ENCODE measurements at regions not wholly inside any gene's neighbourhood (a gene's known extent, or its start where the extent isn't known, plus 50 kb on each side); places are given as distances from the start of the nearest gene placed in this dataset.

- Histone ChIP-seq H3K9me3 (no peaks in the 10 kb centered on the region), H3K27ac (peak overlapping the region; percentile 79), H3K36me3 (no peaks in the 10 kb centered on the region), H3K4me1 (peaks cover 33% of the 10 kb centered on the region), H3K27me3 (no peaks in the 10 kb centered on the region), H3K4me3 (no peak overlapping the region)
- TF ChIP-seq POLR2AphosphoS5 (IDR thresholded peaks at IDR 0.05; ENCODE audit: insufficient read depth in 1 of 2, low read depth in 1 of 2) (peak; percentile 90 to 94), POLR2A (IDR thresholded peaks at IDR 0.05) (no peak), CTCF (IDR thresholded peaks at IDR 0.05) (no peak)
- DNase-seq (ENCODE audit: extremely low spot score in 2 of 2), result peak in 1 of 2 donors; percentile 99
- intact Hi-C loops (cut with DNase I), result no loop called here
Measured at GRCh38 chr9:108142504-108143201, 653.1 kb upstream of the KLF4 start.

GRCh38 chr9:108142142-108142503 is 652.6 kb upstream of the KLF4 start:
- DNase-seq (ENCODE audit: extremely low spot score in 2 of 2), result no peak
- no peaks in the 10 kb centered on the region for H3K9me3 ChIP-seq
- TF ChIP-seq POLR2A (IDR thresholded peaks at IDR 0.05), result no peak
- TF ChIP-seq CTCF (IDR thresholded peaks at IDR 0.05), result no peak
- TF ChIP-seq POLR2AphosphoS5 (IDR thresholded peaks at IDR 0.05; ENCODE audit: insufficient read depth in 1 of 2, low read depth in 1 of 2), result no peak
- H3K27me3 ChIP-seq, result no peaks in the 10 kb centered on the region
- no peak overlapping the region for H3K4me3 ChIP-seq
- peak overlapping the region; percentile 79 for H3K27ac ChIP-seq
- H3K36me3 ChIP-seq, result no peaks in the 10 kb centered on the region
- peaks cover 33% of the 10 kb centered on the region for H3K4me1 ChIP-seq
- intact Hi-C loops (cut with DNase I), result no loop called here

GRCh38 chr9:108139900-108140299 is 650.3 kb upstream of the KLF4 start:
- TF ChIP-seq POLR2AphosphoS5 (IDR thresholded peaks at IDR 0.05; ENCODE audit: insufficient read depth in 1 of 2, low read depth in 1 of 2) (no peak), POLR2A (IDR thresholded peaks at IDR 0.05) (no peak), CTCF (IDR thresholded peaks at IDR 0.05) (no peak)
- intact Hi-C loops (cut with DNase I), result no loop called here
- H3K4me1 ChIP-seq, result peaks cover 33% of the 10 kb centered on the region
- no peaks in the 10 kb centered on the region for H3K9me3 ChIP-seq
- H3K27me3 ChIP-seq, result no peaks in the 10 kb centered on the region
- no peak overlapping the region for H3K27ac ChIP-seq
- no peak for DNase-seq (ENCODE audit: extremely low spot score in 2 of 2)
- H3K36me3 ChIP-seq, result no peaks in the 10 kb centered on the region
- H3K4me3 ChIP-seq, result no peak overlapping the region

GRCh38 chr9:108138516-108138915 is 648.9 kb upstream of the KLF4 start:
- H3K36me3 ChIP-seq, result no peaks in the 10 kb centered on the region
- no peak overlapping the region for H3K4me3 ChIP-seq
- peaks cover 30% of the 10 kb centered on the region for H3K4me1 ChIP-seq
- H3K27me3 ChIP-seq, result no peaks in the 10 kb centered on the region
- DNase-seq (ENCODE audit: extremely low spot score in 2 of 2), result no peak
- intact Hi-C loops (cut with DNase I), result no loop called here
- no peak for TF ChIP-seq CTCF (IDR thresholded peaks at IDR 0.05)
- no peak for TF ChIP-seq POLR2AphosphoS5 (IDR thresholded peaks at IDR 0.05; ENCODE audit: insufficient read depth in 1 of 2, low read depth in 1 of 2)
- no peak for TF ChIP-seq POLR2A (IDR thresholded peaks at IDR 0.05)
- H3K27ac ChIP-seq, result no peak overlapping the region
- H3K9me3 ChIP-seq, result no peaks in the 10 kb centered on the region

- no peaks in the 10 kb centered on the region for H3K27me3 ChIP-seq
- intact Hi-C loops (cut with DNase I), result no loop called here
Measured at GRCh38 chr9:108136656-108137055, 647.1 kb upstream of the KLF4 start.

More at GRCh38 chr9:108136656-108137055, 647.1 kb upstream of the KLF4 start:
- Histone ChIP-seq H3K27ac (no peak overlapping the region), H3K4me3 (no peak overlapping the region), H3K4me1 (peaks cover 11% of the 10 kb centered on the region), H3K9me3 (no peaks in the 10 kb centered on the region), H3K36me3 (no peaks in the 10 kb centered on the region)
- DNase-seq (ENCODE audit: extremely low spot score in 2 of 2), result no peak
- TF ChIP-seq CTCF (IDR thresholded peaks at IDR 0.05) (no peak), POLR2A (IDR thresholded peaks at IDR 0.05) (no peak), POLR2AphosphoS5 (IDR thresholded peaks at IDR 0.05; ENCODE audit: insufficient read depth in 1 of 2, low read depth in 1 of 2) (no peak)

All from vagina (tissue), 2 donors.